OCI-LY1 (cell line): ENCODE measurements at regions not wholly inside any gene's neighbourhood (a gene's known extent, or its start where the extent isn't known, plus 50 kb on each side); places are given as distances from the start of the nearest gene placed in this dataset.

ENCODE experiments used
- CTCF ChIP-seq: fragments of 200-600 bp; sonication (generic), shearing (Covaris generic); IDR thresholded peaks from 2 replicates; pipeline ENCODE4 v1.5.1; 2017; ENCODE audit warnings: mild to moderate bottlenecking, antibody characterized with exemption, low read length, moderate library complexity, mixed read lengths
- EZH2 ChIP-seq: fragments of 200-600 bp; sonication (generic), shearing (Covaris generic); IDR thresholded peaks from 2 replicates; pipeline ENCODE4 v1.8.0; 2017; ENCODE audit warnings: borderline replicate concordance, mixed run types, mild to moderate bottlenecking, antibody characterized with exemption, low read length, moderate library complexity, mixed read lengths

- no peak for TF ChIP-seq CTCF
- no peak for TF ChIP-seq EZH2
Observed at GRCh38 chr16:64184156-64184555, 937.7 kb downstream of the CDH11 start.
